Sciatic nerve (tissue), 2 donors: ENCODE measurements at regions not wholly inside any gene's neighbourhood (a gene's known extent, or its start where the extent isn't known, plus 50 kb on each side); places are given as distances from the start of the nearest gene placed in this dataset.
"Not testable (repeated sequence)": the region's sequence is repeated elsewhere in the genome, so short reads cannot be mapped to it uniquely, and the experiment has no call there.

Experiments used
- ATAC-seq: fragments of 200-7000 bp; cut with Tn5 transposase; one replicate; pipeline ENCODE4 v1.9.1; 2020; ENCODE audit warnings: mild to moderate bottlenecking, moderate library complexity
- DNase-seq: peaks from one replicate; pipeline ENCODE4 v3.0.0-alpha.2; 2020; ENCODE audit warnings: low spot score
- intact Hi-C: fragments of 100-400 bp; cut with DNase I; formaldehyde crosslinking; loops from one replicate; pipeline ENCODE4 v1.14.2; 2022
- donor health status: DM: no; HTN: no; CAD: no.
- donor health status: DM: no; HTN: no; CAD: no.

DNA sequence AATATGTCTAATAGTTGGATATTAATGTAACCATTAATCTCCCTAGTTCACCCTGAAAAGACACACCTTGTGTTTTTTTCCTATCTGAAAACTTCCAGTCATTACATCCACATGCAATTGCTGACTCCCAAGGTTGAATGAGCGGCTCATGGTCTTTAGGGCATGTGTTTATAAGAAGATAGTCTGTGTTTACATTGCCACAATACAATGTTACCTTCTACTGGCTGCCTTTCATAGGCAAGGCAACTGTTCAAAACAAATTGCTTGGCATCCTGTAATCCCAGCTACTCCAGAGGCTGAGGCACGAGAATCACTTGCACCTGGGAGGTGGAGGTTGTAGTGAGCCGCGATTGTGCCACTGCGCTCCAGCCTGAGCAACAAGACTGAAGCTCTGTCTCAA is 52.6 kb upstream of the GPCPD1 start:
- ATAC-seq: no peak
- intact Hi-C loops: no loop called here
- no peak for DNase-seq

DNA sequence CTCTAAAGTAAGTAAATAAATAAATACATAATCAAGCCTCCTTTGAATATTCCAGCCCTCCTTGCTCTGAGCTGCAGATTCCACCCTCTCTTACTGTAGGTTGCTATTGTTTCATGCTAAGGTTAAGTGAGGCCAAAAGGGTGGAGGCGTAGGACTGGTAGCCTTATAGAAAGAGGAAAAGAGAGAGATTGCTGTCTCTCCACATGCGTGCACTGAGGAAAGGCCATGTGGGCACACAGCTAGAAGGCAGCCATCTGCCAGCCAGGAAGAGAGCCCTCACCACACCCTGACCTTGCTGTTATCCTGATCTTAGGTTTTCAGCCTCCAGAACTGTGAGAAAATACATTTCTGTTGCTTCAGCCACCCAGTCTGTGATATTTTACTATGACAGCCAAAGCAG is 52.0 kb upstream of the GPCPD1 start:
- no peak for ATAC-seq
- intact Hi-C loops: no loop called here
- DNase-seq: no peak

DNA sequence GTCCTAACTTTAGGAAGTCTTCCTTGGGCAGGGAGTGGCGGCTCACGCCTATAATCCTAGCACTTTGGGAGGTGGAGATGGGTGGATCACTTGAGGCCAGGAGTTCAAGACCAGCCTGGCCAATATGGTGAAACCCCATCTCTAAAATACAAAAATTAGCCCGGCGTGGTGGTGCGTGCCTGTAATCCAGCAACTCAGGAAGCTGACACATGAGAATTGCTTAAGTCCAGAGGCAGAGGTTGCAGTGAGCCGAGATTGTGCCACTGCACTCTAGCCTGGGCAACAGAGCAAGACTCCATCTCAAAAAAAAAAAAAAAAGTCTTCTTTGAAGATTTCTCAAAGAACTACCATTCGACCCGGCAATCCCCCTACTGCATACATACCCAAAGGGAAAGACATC is 50.0 kb upstream of the GPCPD1 start:
- intact Hi-C loops, ATAC-seq, DNase-seq: not testable (repeated sequence)
